ENCODE measurements at regions not wholly inside any gene's neighbourhood (a gene's known extent, or its start where the extent isn't known, plus 50 kb on each side); places are given as distances from the start of the nearest gene placed in this dataset.
A peak's percentile ranks its signal among the peaks of the same experiment; 100 is the strongest.

DNA sequence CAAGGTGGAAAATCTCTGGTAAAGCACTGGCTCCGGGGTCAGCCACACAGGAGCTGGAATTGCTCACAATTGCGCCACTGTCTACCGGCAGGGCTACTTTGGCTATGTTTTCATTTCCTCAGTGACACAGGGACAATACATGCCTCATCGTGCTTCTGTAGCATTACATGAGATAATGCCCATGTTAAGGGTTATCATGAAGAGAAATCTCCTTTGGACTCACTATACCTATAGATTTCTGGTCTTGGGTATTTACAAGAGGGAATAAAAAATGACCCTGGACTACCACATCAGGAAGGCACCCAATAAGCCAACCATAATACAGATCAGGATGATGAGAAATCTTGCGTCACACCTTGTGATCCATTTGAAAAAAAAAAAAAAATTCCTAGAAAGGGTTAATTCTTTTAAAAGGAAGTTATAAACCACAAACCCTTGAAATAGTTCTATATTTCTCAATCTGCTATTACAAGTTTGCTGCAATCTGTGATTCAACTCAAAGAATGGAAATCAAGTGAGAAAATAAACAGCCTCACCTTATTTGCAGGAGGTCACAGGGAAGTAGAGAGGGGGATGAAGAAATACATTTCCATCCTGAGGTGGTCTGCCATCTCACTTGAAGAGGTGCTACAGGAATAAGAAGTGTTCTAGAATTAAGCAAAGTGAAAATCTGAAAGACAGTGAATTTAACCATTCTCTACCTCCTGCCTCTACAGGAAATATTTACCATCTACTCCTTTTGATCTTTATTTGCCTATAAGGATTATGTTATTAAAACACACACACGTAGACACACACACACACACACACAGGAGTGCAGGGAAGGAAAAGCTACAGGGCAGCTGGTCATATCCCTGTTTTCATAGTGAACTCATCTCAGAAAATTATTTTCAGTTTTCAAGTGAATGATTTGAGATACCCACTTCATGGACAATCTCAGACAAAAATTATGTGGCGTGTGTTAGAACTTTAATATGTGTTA lies 231.3 kb upstream of the CELF2 start:
- no peak for TF ChIP-seq POLR2A (IDR thresholded peaks at IDR 0.05)
- TF ChIP-seq CTCF (IDR thresholded peaks at IDR 0.05): no peak
- Histone ChIP-seq H3K9me3 (no peaks in the 10 kb centered on the region), H3K4me1 (no peaks in the 10 kb centered on the region), H3K27ac (no peak overlapping the region), H3K36me3 (no peaks in the 10 kb centered on the region), H3K4me3 (no peak overlapping the region), H3K27me3 (no peaks in the 10 kb centered on the region)
- no peak for DNase-seq

GRCh38 chr10:10787586-10787985 lies 230.1 kb upstream of the CELF2 start:
- no peak for TF ChIP-seq CTCF (IDR thresholded peaks at IDR 0.05)
- TF ChIP-seq POLR2A (IDR thresholded peaks at IDR 0.05): no peak
- no peaks in the 10 kb centered on the region for H3K9me3 ChIP-seq
- H3K4me3 ChIP-seq: no peak overlapping the region
- H3K36me3 ChIP-seq: no peaks in the 10 kb centered on the region
- no peak for DNase-seq
- H3K4me1 ChIP-seq: no peaks in the 10 kb centered on the region
- no peaks in the 10 kb centered on the region for H3K27me3 ChIP-seq
- H3K27ac ChIP-seq: no peak overlapping the region

- no peaks in the 10 kb centered on the region for H3K27me3 ChIP-seq
- no peak for DNase-seq
- TF ChIP-seq CTCF (IDR thresholded peaks at IDR 0.05) (no peak), POLR2A (IDR thresholded peaks at IDR 0.05) (no peak)
- H3K36me3 ChIP-seq: no peaks in the 10 kb centered on the region
- no peak overlapping the region for H3K4me3 ChIP-seq
- H3K27ac ChIP-seq: no peak overlapping the region
- H3K9me3 ChIP-seq: no peaks in the 10 kb centered on the region
- H3K4me1 ChIP-seq: no peaks in the 10 kb centered on the region
Observed at GRCh38 chr10:10788761-10789160, 228.9 kb upstream of the CELF2 start.

DNA sequence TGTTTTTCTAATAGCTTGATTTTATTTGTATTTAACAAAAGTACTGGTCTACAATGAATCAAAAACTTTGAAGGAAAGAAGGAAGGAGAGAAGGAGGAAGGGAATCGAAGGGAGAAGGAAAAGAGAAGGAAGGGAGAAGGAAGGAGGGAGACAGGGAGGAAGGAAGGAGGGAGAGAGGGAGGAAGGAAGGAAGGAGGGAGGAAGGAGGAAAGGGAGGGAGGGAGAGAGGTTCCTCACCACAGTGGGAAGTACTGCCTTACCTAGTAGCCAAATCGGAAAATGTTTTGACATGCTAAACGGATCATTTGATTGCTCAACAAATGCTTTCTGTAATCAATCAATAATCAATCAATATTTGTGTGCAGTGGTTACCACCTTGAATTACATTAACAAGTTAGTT lies 225.8 kb upstream of the CELF2 start:
- no peak for TF ChIP-seq CTCF (IDR thresholded peaks at IDR 0.05)
- TF ChIP-seq POLR2A (IDR thresholded peaks at IDR 0.05): no peak
- Histone ChIP-seq H3K36me3 (no peaks in the 10 kb centered on the region), H3K4me3 (no peak overlapping the region), H3K4me1 (no peaks in the 10 kb centered on the region), H3K27ac (no peak overlapping the region), H3K9me3 (no peaks in the 10 kb centered on the region), H3K27me3 (no peaks in the 10 kb centered on the region)
- DNase-seq: no peak

- no peaks in the 10 kb centered on the region for H3K9me3 ChIP-seq
- H3K36me3 ChIP-seq: no peaks in the 10 kb centered on the region
- peak overlapping the region in 1 of 4 donors; percentile 30 for H3K27ac ChIP-seq
- no peaks in the 10 kb centered on the region for H3K27me3 ChIP-seq
- no peak for DNase-seq
- no peaks in the 10 kb centered on the region for H3K4me1 ChIP-seq
- H3K4me3 ChIP-seq: peak overlapping the region in 1 of 4 donors; percentile 15
- no peak for TF ChIP-seq POLR2A (IDR thresholded peaks at IDR 0.05)
- no peak for TF ChIP-seq CTCF (IDR thresholded peaks at IDR 0.05)
Observed at GRCh38 chr10:10792681-10793080, 225.0 kb upstream of the CELF2 start.
